K562 (cell line): ENCODE measurements at regions not wholly inside any gene's neighbourhood (a gene's known extent, or its start where the extent isn't known, plus 50 kb on each side); places are given as distances from the start of the nearest gene placed in this dataset.

Experiments
- ATAC-seq: fragments of 200-7000 bp; cut with Tn5 transposase; 3 replicates; pipeline ENCODE4 v1.9.1; 2020; ENCODE audit warnings: moderate library complexity
- BruUV-seq: library from RNA; stranded (reverse); fragments of 400-500 nt; replicated peaks from 2 replicates; lab custom pipeline; 2021; lab: Mats Ljungman, UMichigan
- CTCF ChIA-PET: fragments of 300-600 bp; formaldehyde crosslinking; extraction: SDS; loops from one replicate; lab custom pipeline; 2021; ENCODE audit warnings: low intra/inter-chr PET ratio; lab: Yijun Ruan, JAX
- POLR2A ChIA-PET: fragments of 300-600, 350-650 bp; sonication (Branson Sonifier 250); formaldehyde crosslinking; extraction: SDS; loops from one replicate; lab custom pipeline; 2021; ENCODE audit warnings: antibody characterized with exemption, inconsistent platforms; lab: Yijun Ruan, JAX
- DNase-seq, 4 experiments: peaks; one replicate each; pipeline versions ENCODE4 v3.0.0 to v3.0.0-alpha.2; 2011 to 2018; ENCODE audit warnings: low spot score in 3 of 4, mixed read lengths in 3 of 4; ENCODE audit errors: extremely low read depth in 1 of 4
- FAIRE-seq: peaks from 2 replicates; lab custom pipeline; 2011; peaks lifted over from hg19 to GRCh38; lab: Jason Lieb, UNC
- H2AFZ ChIP-seq: 2 replicates; pipeline ENCODE4 v1.6.0; 2011; ENCODE audit warnings: low read depth, low read length, control low read depth, inconsistent platforms
- H3K27ac ChIP-seq: fragments of 200-600 bp; 3 replicates; pipeline ENCODE4 v1.8.0; 2011; ENCODE audit warnings: low read depth, mild to moderate bottlenecking, control low read depth, inconsistent platforms, low read length, moderate library complexity, mixed read lengths; ENCODE audit errors: extremely low read depth
- H3K27me3 ChIP-seq, 2 experiments: fragments of 300-600 bp in 1 of 2; 2 replicates in 1 of 2; 3 replicates in 1 of 2; pipeline versions ENCODE4 v1.6.0 to v1.8.0; 2011; ENCODE audit warnings: inconsistent platforms in 2 of 2, low read length in 2 of 2, mild to moderate bottlenecking in 1 of 2, mixed read lengths in 1 of 2, moderate library complexity in 1 of 2; ENCODE audit not compliant: control insufficient read depth in 2 of 2, insufficient read depth in 2 of 2
- H3K36me3 ChIP-seq: fragments of 300-600 bp; 3 replicates; pipeline ENCODE4 v1.8.0; 2011; ENCODE audit warnings: mild to moderate bottlenecking, low read length, inconsistent platforms; ENCODE audit not compliant: control insufficient read depth, insufficient read depth
- H3K4me1 ChIP-seq, 2 experiments: fragments of 200-600 bp in 1 of 2; replicated peaks in 1 of 2; 2 replicates in 1 of 2; 3 replicates in 1 of 2; pipeline versions ENCODE4 v1.5.1 to v1.8.0; 2011; ENCODE audit warnings: inconsistent platforms in 2 of 2, low read length in 2 of 2, mild to moderate bottlenecking in 1 of 2, mixed read lengths in 1 of 2, moderate library complexity in 1 of 2; ENCODE audit not compliant: control insufficient read depth in 2 of 2, insufficient read depth in 2 of 2
- H3K4me2 ChIP-seq: 2 replicates; pipeline ENCODE4 v1.6.1; 2011; ENCODE audit warnings: low read length, control low read depth, inconsistent platforms, mixed read lengths; ENCODE audit not compliant: insufficient read depth
- H3K4me3 ChIP-seq: fragments of 200-600 bp; sonication (generic), shearing (Covaris generic); 2 replicates; pipeline ENCODE4 v1.5.1; 2016; ENCODE audit warnings: control low read depth, inconsistent platforms
- H3K79me2 ChIP-seq: fragments of 200-600 bp; 3 replicates; pipeline ENCODE4 v1.8.0; 2011; ENCODE audit warnings: low read length, inconsistent platforms; ENCODE audit not compliant: control insufficient read depth, insufficient read depth
- H3K9ac ChIP-seq, 2 experiments: 2 replicates each; pipeline versions ENCODE4 v1.6.0 to v1.6.1; 2011; ENCODE audit warnings: low read depth in 2 of 2, low read length in 2 of 2, control low read depth in 1 of 2, inconsistent platforms in 1 of 2, mild to moderate bottlenecking in 1 of 2, mixed read lengths in 1 of 2; ENCODE audit not compliant: insufficient read depth in 1 of 2
- H3K9me1 ChIP-seq: one replicate; pipeline ENCODE4 v1.6.0; 2011; ENCODE audit warnings: inconsistent platforms, mild to moderate bottlenecking, low read length, moderate library complexity; ENCODE audit not compliant: control insufficient read depth, insufficient read depth
- H3K9me3 ChIP-seq: replicated peaks from 2 replicates; pipeline ENCODE4 v1.5.1; 2011; ENCODE audit warnings: low read depth, low read length, inconsistent platforms; ENCODE audit not compliant: control insufficient read depth, insufficient read depth
- H4K20me1 ChIP-seq: replicated peaks from 2 replicates; pipeline ENCODE4 v1.6.1; 2011; ENCODE audit warnings: low read length, inconsistent platforms, mixed read lengths; ENCODE audit not compliant: control insufficient read depth, insufficient read depth
- BMI1 ChIP-seq: fragments of 150-350 bp; IDR thresholded peaks from 2 replicates; pipeline ENCODE4 v1.6.1; 2014; ENCODE audit warnings: low read length
- FUS ChIP-seq: fragments of 200-400 bp; formaldehyde crosslinking; optimal IDR thresholded peaks from 2 replicates; pipeline ENCODE3; 2017; ENCODE audit warnings: low read depth, low read length
- WGBS: fragments of 100-300 bp; shearing (Covaris generic); methylation state at CpG from one replicate; pipeline ENCODE4 v1.1.6; 2016; ENCODE audit warnings: low coverage, mixed read lengths; ENCODE audit not compliant: insufficient coverage; ENCODE audit errors: missing lambda C conversion rate; 5-methylcytosine and 5-hydroxymethylcytosine counted together
- in situ Hi-C: fragments of 300-500 bp; cut with MboI; formaldehyde crosslinking; loops from 4 replicates; pipeline ENCODE4 v1.15.0; 2018; ENCODE audit warnings: inconsistent platforms, mixed read lengths
- intact Hi-C: fragments of 100-400 bp; cut with micrococcal nuclease; formaldehyde crosslinking; loops from 2 replicates; pipeline ENCODE4 v1.14.2; 2022
- TF ChIP-seq, protein P1 (sequence below): fragments of 250-450 bp; sonication (Bioruptor Pico); IDR thresholded peaks from 2 replicates; pipeline ENCODE4 v1.8.0; 2022; ENCODE audit warnings: inconsistent platforms
- TF ChIP-seq, protein P2 (sequence below): fragments of 250-450 bp; sonication (Bioruptor Pico); IDR thresholded peaks from 2 replicates; pipeline ENCODE4 v1.4.0; 2020; ENCODE audit warnings: mild to moderate bottlenecking, moderate library complexity
- TF ChIP-seq, protein P3 (sequence below): fragments of 450-650 bp; IDR thresholded peaks from 2 replicates; pipeline ENCODE4 v1.6.1; 2016; ENCODE audit warnings: borderline replicate concordance

DNA sequence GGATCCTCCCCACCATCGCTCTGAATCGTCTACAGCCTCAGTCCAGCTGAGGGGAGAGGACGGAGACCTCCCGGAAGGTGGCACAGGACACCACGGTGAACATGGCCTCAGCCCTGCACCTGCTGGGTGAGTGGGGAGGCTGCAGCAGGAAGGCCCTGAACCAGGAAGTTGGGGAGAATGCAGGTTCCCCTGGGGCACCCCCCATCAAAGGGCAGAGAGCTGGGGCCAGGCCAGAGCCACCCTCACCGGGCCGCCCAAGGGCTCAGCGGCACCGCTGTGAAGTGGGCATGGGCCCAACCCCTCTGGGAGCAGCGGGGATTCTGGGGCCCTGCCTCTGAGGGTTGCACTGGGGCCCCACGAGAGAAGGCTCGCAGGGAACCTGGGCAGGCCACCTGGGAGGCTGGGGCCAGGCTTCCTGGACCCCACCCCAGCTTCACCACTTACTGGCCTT is 98.7 kb downstream of the MICALL2 start:
- no TSS peak for BruUV-seq
- Histone ChIP-seq H3K4me1 (peaks cover 0 to 11% of the 10 kb centered on the region in 2 experiments; a peak in 1 of 5 replicates), H3K27me3 (peaks cover 5 to 53% of the 10 kb centered on the region in 2 experiments; a peak in 4 of 5 replicates), H2AFZ (no peak overlapping the region), H3K4me2 (no peak overlapping the region), H3K79me2 (no peaks in the 10 kb centered on the region), H3K27ac (no peak overlapping the region), H3K9me3 (no peaks in the 10 kb centered on the region), H3K4me3 (no peak overlapping the region), H4K20me1 (no peaks in the 10 kb centered on the region), H3K36me3 (no peaks in the 10 kb centered on the region), H3K9me1 (no peaks in the 10 kb centered on the region), H3K9ac (no peak overlapping the region)
- no peak for ATAC-seq
- FAIRE-seq: no peak
- WGBS: 10% methylated on average over 8 of the region's 12 CpGs
- no peak for DNase-seq
- in situ Hi-C loops: no loop called here
- ChIA-PET POLR2A (interaction anchor here (0.6 to 0.8 kb wide), 3 partner anchors 9 to 96 kb away, joined by 3 read pairs; no protein-coding TSS in a partner anchor), CTCF (no interaction called here)
- intact Hi-C loops: loop anchor here (10.0 kb wide), 1 partner anchor 136 kb away; no protein-coding TSS in a partner anchor
- TF ChIP-seq BMI1 (no peak), FUS (no peak)
- TF ChIP-seq, protein P1, sequence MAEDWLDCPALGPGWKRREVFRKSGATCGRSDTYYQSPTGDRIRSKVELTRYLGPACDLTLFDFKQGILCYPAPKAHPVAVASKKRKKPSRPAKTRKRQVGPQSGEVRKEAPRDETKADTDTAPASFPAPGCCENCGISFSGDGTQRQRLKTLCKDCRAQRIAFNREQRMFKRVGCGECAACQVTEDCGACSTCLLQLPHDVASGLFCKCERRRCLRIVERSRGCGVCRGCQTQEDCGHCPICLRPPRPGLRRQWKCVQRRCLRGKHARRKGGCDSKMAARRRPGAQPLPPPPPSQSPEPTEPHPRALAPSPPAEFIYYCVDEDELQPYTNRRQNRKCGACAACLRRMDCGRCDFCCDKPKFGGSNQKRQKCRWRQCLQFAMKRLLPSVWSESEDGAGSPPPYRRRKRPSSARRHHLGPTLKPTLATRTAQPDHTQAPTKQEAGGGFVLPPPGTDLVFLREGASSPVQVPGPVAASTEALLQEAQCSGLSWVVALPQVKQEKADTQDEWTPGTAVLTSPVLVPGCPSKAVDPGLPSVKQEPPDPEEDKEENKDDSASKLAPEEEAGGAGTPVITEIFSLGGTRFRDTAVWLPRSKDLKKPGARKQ (CRISPR knock-in tag): no peak
- TF ChIP-seq, protein P2, sequence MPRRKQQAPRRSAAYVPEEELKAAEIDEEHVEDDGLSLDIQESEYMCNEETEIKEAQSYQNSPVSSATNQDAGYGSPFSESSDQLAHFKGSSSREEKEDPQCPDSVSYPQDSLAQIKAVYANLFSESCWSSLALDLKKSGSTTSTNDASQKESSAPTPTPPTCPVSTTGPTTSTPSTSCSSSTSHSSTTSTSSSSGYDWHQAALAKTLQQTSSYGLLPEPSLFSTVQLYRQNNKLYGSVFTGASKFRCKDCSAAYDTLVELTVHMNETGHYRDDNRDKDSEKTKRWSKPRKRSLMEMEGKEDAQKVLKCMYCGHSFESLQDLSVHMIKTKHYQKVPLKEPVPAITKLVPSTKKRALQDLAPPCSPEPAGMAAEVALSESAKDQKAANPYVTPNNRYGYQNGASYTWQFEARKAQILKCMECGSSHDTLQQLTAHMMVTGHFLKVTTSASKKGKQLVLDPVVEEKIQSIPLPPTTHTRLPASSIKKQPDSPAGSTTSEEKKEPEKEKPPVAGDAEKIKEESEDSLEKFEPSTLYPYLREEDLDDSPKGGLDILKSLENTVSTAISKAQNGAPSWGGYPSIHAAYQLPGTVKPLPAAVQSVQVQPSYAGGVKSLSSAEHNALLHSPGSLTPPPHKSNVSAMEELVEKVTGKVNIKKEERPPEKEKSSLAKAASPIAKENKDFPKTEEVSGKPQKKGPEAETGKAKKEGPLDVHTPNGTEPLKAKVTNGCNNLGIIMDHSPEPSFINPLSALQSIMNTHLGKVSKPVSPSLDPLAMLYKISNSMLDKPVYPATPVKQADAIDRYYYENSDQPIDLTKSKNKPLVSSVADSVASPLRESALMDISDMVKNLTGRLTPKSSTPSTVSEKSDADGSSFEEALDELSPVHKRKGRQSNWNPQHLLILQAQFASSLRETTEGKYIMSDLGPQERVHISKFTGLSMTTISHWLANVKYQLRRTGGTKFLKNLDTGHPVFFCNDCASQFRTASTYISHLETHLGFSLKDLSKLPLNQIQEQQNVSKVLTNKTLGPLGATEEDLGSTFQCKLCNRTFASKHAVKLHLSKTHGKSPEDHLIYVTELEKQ: no peak
- TF ChIP-seq, protein P3, sequence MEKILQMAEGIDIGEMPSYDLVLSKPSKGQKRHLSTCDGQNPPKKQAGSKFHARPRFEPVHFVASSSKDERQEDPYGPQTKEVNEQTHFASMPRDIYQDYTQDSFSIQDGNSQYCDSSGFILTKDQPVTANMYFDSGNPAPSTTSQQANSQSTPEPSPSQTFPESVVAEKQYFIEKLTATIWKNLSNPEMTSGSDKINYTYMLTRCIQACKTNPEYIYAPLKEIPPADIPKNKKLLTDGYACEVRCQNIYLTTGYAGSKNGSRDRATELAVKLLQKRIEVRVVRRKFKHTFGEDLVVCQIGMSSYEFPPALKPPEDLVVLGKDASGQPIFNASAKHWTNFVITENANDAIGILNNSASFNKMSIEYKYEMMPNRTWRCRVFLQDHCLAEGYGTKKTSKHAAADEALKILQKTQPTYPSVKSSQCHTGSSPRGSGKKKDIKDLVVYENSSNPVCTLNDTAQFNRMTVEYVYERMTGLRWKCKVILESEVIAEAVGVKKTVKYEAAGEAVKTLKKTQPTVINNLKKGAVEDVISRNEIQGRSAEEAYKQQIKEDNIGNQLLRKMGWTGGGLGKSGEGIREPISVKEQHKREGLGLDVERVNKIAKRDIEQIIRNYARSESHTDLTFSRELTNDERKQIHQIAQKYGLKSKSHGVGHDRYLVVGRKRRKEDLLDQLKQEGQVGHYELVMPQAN: no peak
